BJ (cell line): ENCODE measurements at regions not wholly inside any gene's neighbourhood (a gene's known extent, or its start where the extent isn't known, plus 50 kb on each side); places are given as distances from the start of the nearest gene placed in this dataset.

Experiments used
- CTCF ChIA-PET: fragments of 350-600 bp; formaldehyde crosslinking; extraction: SDS; loops from one replicate; lab custom pipeline; 2021; ENCODE audit warnings: antibody characterized with exemption, inconsistent platforms; lab: Yijun Ruan, JAX
- POLR2A ChIA-PET: fragments of 300-600 bp; sonication (Branson Sonifier 250); formaldehyde crosslinking; extraction: SDS; loops from one replicate; lab custom pipeline; 2021; ENCODE audit warnings: antibody characterized with exemption; lab: Charles Lee
- DNase-seq: peaks from one replicate; pipeline ENCODE4 v3.0.0-alpha.2; 2011; ENCODE audit warnings: low read depth
- H3K27me3 ChIP-seq: 2 replicates; pipeline ENCODE4 v1.6.0; 2011; ENCODE audit warnings: low read length; ENCODE audit not compliant: control insufficient read depth, insufficient read depth
- H3K36me3 ChIP-seq: 2 replicates; pipeline ENCODE4 v1.5.1; 2011; ENCODE audit warnings: low read length; ENCODE audit not compliant: control insufficient read depth, insufficient read depth
- H3K4me3 ChIP-seq: 2 replicates; pipeline ENCODE4 v1.5.1; 2011; ENCODE audit warnings: low read depth, mild to moderate bottlenecking, control low read depth, low read length
- TF ChIP-seq, protein P1 (sequence below): IDR thresholded peaks from 2 replicates; pipeline ENCODE4 v1.5.1; 2011; ENCODE audit warnings: low read depth, mild to moderate bottlenecking, control low read depth, inconsistent platforms, low read length, moderate library complexity; ENCODE audit not compliant: insufficient read depth

DNA sequence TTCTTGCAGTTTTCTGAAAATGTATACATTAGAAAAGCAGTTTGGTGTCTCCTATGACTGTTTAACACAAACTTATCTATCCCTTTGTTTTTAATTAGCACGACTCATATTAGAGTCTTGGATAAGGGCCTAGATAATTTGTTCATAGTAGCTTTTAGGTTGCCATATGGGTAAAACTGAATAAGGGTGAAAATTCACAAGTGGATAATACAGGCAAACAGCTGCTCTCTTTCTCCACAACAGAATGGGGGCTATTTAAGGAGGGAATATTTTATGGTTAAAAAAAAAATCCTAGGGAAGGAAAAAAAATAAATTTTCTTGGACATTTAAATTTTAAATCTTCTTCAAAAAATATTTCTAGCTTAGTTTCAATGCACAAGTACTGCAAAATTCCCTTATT lies 1416.1 kb downstream of the GATA3 start:
- TF ChIP-seq, protein P1, sequence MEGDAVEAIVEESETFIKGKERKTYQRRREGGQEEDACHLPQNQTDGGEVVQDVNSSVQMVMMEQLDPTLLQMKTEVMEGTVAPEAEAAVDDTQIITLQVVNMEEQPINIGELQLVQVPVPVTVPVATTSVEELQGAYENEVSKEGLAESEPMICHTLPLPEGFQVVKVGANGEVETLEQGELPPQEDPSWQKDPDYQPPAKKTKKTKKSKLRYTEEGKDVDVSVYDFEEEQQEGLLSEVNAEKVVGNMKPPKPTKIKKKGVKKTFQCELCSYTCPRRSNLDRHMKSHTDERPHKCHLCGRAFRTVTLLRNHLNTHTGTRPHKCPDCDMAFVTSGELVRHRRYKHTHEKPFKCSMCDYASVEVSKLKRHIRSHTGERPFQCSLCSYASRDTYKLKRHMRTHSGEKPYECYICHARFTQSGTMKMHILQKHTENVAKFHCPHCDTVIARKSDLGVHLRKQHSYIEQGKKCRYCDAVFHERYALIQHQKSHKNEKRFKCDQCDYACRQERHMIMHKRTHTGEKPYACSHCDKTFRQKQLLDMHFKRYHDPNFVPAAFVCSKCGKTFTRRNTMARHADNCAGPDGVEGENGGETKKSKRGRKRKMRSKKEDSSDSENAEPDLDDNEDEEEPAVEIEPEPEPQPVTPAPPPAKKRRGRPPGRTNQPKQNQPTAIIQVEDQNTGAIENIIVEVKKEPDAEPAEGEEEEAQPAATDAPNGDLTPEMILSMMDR: no peak
- ChIA-PET POLR2A (no interaction called here), CTCF (no interaction called here)
- Histone ChIP-seq H3K4me3 (no peak overlapping the region), H3K36me3 (no peaks in the 10 kb centered on the region), H3K27me3 (no peaks in the 10 kb centered on the region)
- no peak for DNase-seq

DNA sequence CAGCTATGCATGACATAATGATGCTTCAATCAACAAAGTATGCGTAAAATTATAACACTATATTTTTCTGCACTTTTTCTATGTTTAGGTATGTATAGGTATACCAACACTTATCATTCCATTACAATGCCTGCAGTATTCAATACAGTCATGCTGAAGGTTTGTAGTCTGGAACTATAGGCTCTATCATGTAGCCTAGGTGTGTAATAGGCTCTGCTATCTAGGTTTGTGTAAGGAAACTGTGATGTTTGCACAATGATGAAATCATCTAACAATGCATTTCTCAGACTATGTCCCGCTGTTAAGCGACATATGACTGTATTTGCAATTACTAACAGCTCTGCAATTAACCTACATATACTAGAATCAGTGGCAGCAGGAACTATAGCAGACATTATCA lies 1447.5 kb downstream of the GATA3 start:
- Histone ChIP-seq H3K4me3 (no peak overlapping the region), H3K36me3 (no peaks in the 10 kb centered on the region), H3K27me3 (no peaks in the 10 kb centered on the region)
- ChIA-PET CTCF (no interaction called here), POLR2A (no interaction called here)
- DNase-seq: no peak
- TF ChIP-seq, protein P1: no peak

DNA sequence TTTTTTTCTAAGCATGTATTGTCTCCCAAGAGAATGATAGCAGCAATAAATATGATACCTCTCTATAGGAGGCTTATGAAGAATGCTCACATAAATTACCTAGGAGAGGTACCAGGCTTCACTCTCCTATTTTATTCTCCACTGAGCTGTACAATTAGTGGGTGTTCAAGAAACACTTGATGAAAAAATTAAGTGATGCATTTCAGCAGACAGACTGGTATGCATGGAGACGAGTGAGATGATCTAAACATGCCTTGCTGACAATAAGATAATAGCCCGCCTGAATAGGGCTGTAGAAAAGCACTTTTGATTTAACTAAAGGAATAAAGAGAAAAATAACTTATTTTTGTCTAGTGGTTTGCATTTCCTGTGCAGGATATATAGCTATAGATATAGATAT lies 1449.7 kb downstream of the GATA3 start:
- no peak for DNase-seq
- Histone ChIP-seq H3K27me3 (no peaks in the 10 kb centered on the region), H3K36me3 (no peaks in the 10 kb centered on the region), H3K4me3 (no peak overlapping the region)
- ChIA-PET POLR2A (no interaction called here), CTCF (no interaction called here)
- TF ChIP-seq, protein P1: no peak

DNA sequence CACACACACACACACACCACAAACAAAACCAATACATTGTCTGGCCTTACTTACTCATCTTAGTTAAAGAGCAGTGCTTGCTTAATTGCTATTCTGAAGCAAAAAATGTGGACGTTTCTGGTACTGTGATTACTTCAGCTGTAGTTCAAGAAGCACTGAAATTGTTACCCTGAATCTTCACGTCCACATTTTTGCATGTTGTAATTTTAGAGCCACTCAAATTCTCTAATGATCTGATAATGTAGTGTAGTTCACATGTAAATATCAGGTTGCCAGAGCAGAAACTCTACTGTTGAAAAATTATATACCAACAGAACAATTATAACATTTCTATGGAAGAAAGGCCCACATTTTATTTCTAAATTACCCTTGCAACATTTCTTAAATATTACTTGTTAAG lies 1451.1 kb downstream of the GATA3 start:
- TF ChIP-seq, protein P1: no peak
- POLR2A ChIA-PET: no interaction called here
- no peaks in the 10 kb centered on the region for H3K27me3 ChIP-seq
- DNase-seq: no peak
- no peaks in the 10 kb centered on the region for H3K36me3 ChIP-seq
- CTCF ChIA-PET: no interaction called here
- no peak overlapping the region for H3K4me3 ChIP-seq

DNA sequence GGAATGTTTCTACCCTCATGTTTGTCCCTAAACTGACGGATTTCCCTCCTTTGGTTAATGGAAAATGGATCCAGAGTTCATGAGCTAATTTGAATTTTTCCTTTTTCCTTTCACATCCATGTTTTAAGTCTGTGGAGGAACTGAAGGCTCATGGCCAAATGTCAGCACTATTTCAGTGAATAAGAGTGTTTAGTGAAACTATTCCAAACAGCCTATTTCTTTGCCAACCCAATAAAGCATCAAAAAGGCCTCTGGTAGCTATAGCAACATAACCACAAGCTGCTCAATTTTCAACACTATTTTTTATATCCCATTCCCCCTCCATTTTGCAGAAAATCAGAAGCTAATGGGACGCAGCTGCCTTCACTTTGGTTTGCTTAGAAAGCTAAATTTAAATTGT lies 1454.1 kb downstream of the GATA3 start:
- H3K27me3 ChIP-seq: no peaks in the 10 kb centered on the region
- ChIA-PET POLR2A (no interaction called here), CTCF (no interaction called here)
- no peak for DNase-seq
- no peak overlapping the region for H3K4me3 ChIP-seq
- no peaks in the 10 kb centered on the region for H3K36me3 ChIP-seq
- TF ChIP-seq, protein P1: no peak
